Activated naive CD8-positive, alpha-beta T cell treated with anti-CD3 and anti-CD28 coated beads, Interleukin-2, amount 50 U/mL, for 24 hours (primary cell): ENCODE measurements at regions not wholly inside any gene's neighbourhood (a gene's known extent, or its start where the extent isn't known, plus 50 kb on each side); places are given as distances from the start of the nearest gene placed in this dataset.

Experiments
- ATAC-seq: fragments of 150-1000 bp; cut with Tn5 transposase; one replicate; pipeline ENCODE4 v1.10.0; 2021
- DNase-seq: peaks from one replicate; pipeline ENCODE4 v3.0.0; 2021
- H3K27ac Mint-ChIP-seq: one replicate; pipeline ENCODE4 v1.8.0; 2021; ENCODE audit warnings: mild to moderate bottlenecking, mixed read lengths
- H3K27me3 Mint-ChIP-seq: one replicate; pipeline ENCODE4 v1.8.0; 2021; ENCODE audit warnings: mixed read lengths
- H3K36me3 Mint-ChIP-seq: one replicate; pipeline ENCODE4 v1.8.0; 2021; ENCODE audit warnings: low read depth, mixed read lengths
- H3K4me1 Mint-ChIP-seq: one replicate; pipeline ENCODE4 v1.8.0; 2021; ENCODE audit warnings: mixed read lengths
- H3K4me3 Mint-ChIP-seq: one replicate; pipeline ENCODE4 v1.8.0; 2021; ENCODE audit warnings: mild to moderate bottlenecking, moderate library complexity, mixed read lengths
- H3K9me3 Mint-ChIP-seq: one replicate; pipeline ENCODE4 v1.8.0; 2021; ENCODE audit warnings: mixed read lengths

DNA sequence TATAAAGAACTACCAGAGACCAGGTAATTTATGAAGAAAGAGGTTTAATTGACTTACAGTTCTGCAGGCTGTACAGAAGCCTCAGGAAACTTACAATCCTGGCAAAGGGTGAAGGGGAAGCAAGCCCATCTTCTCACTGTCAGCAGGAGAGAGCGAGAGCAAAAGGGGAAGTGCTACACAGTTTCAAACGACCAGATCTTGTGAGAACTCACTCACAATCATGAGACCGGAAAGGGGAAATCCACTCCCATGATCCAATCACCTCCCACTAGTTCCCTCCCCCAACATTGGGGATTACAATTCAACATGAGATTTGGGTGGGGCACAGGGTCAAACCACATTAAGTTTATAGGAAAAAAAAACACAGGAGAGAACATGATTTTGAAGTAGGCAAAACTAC is 222.1 kb upstream of the SHH start:
- H3K9me3 Mint-ChIP-seq, result peaks cover 12% of the 10 kb centered on the region
- no peak for DNase-seq
- no peak overlapping the region for H3K27ac Mint-ChIP-seq
- H3K4me1 Mint-ChIP-seq, result peaks cover 6% of the 10 kb centered on the region
- no peaks in the 10 kb centered on the region for H3K27me3 Mint-ChIP-seq
- no peaks in the 10 kb centered on the region for H3K36me3 Mint-ChIP-seq
- no peak overlapping the region for H3K4me3 Mint-ChIP-seq
- no peak for ATAC-seq

DNA sequence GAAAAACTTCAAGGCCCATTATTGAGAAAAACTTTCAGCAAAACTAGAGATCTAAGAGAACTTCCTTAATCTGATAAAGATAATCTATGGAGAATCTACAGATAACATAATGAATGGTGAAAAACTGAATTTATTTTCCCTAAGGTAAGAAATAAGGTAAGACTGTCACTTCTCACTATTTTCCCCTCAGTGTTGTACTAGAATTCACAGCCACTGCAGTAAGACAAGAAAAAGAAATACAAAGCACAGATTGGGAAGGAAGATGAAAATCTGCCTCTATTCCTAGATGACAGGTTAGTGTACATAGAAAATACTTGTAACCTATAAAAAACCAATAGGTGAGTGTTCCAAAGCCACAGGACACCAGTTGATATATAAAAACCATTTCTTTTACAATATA is 220.7 kb upstream of the SHH start:
- H3K9me3 Mint-ChIP-seq, result peaks cover 12% of the 10 kb centered on the region
- peaks cover 6% of the 10 kb centered on the region for H3K4me1 Mint-ChIP-seq
- no peak overlapping the region for H3K4me3 Mint-ChIP-seq
- DNase-seq (no peak), ATAC-seq (no peak)
- H3K27me3 Mint-ChIP-seq, result no peaks in the 10 kb centered on the region
- no peak overlapping the region for H3K27ac Mint-ChIP-seq
- no peaks in the 10 kb centered on the region for H3K36me3 Mint-ChIP-seq

DNA sequence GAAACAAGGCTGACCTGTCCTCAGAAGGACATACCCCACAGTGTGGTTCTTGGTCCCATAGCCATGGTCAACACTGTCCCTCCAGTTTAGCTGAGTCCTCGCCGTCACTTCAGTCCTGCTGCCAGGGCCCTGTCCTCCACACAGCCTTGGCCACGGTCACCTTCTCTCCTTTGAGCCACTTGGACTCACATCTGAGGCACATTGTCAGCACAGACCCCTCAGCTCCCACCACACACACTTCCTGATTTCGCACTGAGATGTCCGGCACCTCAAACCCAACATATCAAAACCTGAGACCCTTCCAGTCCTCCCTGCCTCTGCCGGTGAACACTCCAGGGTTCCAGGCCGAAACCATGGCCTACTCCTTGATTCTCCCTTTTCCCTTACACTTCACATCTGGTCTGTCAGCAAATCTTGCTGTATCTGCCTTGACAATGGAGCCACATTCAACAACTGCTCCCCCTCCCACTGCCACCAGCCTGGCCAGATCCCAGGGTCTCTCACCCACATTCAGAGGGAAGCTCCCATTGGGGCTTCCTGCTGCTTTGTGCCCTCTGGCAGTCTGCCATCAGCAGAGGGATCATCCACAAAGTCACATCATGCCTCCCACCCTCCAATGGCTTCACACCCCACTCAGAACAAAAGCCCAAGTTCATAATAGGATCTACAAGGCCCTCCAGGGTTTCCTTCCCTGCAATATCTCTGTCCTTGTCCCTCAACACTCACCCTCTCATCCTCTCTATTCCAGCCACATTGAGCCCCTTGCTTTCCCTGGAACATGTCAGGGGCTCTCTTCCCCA is 219.6 kb upstream of the SHH start:
- no peak overlapping the region for H3K4me3 Mint-ChIP-seq
- H3K27ac Mint-ChIP-seq, result no peak overlapping the region
- DNase-seq (no peak), ATAC-seq (no peak)
- H3K36me3 Mint-ChIP-seq, result no peaks in the 10 kb centered on the region
- peaks cover 12% of the 10 kb centered on the region for H3K9me3 Mint-ChIP-seq
- H3K27me3 Mint-ChIP-seq, result no peaks in the 10 kb centered on the region
- peaks cover 6% of the 10 kb centered on the region for H3K4me1 Mint-ChIP-seq

DNA sequence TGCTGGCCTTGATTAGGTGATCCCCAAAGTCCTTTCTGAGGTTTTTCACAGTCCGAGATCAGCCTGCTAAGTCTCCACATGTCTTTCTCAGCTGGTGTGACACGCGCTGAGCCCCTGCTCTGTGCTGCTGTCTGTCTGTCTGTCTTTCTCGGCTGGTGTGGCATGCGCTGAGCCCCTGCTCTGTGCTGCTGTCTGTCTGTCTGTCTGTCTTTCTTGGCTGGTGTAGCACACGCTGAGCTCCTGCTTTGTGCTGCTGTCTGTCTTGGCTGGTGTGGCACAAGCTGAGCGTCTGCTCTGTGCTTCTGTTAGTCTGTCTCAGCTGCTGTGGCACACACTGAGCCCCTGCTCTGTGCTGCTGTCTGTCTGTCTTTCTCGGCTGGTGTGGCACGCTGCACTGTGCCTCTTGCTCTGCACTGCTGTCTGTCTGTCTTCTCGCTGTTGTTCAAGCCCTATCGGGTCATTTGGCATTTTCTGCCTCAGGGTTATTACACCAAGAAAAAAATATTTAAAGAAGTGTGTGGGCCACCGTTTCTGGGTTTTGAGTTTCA is 217.3 kb upstream of the SHH start:
- H3K27me3 Mint-ChIP-seq, result no peaks in the 10 kb centered on the region
- no peak overlapping the region for H3K4me3 Mint-ChIP-seq
- DNase-seq (no peak), ATAC-seq (no peak)
- H3K4me1 Mint-ChIP-seq, result peaks cover 5% of the 10 kb centered on the region
- peaks cover 12% of the 10 kb centered on the region for H3K9me3 Mint-ChIP-seq
- H3K27ac Mint-ChIP-seq, result no peak overlapping the region
- no peaks in the 10 kb centered on the region for H3K36me3 Mint-ChIP-seq

GRCh38 chr7:156028521-156028920 is 216.3 kb upstream of the SHH start:
- H3K4me3 Mint-ChIP-seq, result no peak overlapping the region
- no peaks in the 10 kb centered on the region for H3K4me1 Mint-ChIP-seq
- H3K27ac Mint-ChIP-seq, result no peak overlapping the region
- DNase-seq (no peak), ATAC-seq (no peak)
- H3K9me3 Mint-ChIP-seq, result peaks cover 11% of the 10 kb centered on the region
- no peaks in the 10 kb centered on the region for H3K27me3 Mint-ChIP-seq
- H3K36me3 Mint-ChIP-seq, result no peaks in the 10 kb centered on the region

- Mint-ChIP-seq H3K9me3 (peaks cover 4% of the 10 kb centered on the region), H3K4me3 (no peak overlapping the region), H3K27ac (no peak overlapping the region), H3K4me1 (no peaks in the 10 kb centered on the region), H3K36me3 (no peaks in the 10 kb centered on the region), H3K27me3 (no peaks in the 10 kb centered on the region)
- DNase-seq (no peak), ATAC-seq (no peak)
Observed at GRCh38 chr7:156027821-156028220, 215.6 kb upstream of the SHH start.

DNA sequence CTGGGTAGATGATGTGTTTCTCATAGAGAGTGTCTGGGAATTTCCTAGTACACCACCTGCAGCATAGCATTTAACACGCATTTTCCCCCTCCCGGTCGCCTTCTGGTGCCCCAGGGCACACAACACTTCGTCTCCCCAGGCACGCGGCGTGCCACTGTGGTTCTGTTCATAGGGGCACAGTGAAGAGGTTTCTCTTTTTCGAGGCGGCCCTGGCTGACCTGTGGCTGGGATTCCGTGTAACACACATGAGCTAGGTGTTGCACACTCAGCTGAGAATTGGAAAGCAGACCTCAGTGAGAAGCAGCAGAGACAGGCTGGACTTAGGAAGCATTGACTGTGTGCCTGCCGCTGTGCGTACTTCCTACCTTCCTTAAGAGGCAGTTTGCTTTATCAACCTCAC is 214.3 kb upstream of the SHH start:
- no peaks in the 10 kb centered on the region for H3K27me3 Mint-ChIP-seq
- H3K4me3 Mint-ChIP-seq, result no peak overlapping the region
- DNase-seq, result no peak
- no peaks in the 10 kb centered on the region for H3K36me3 Mint-ChIP-seq
- no peaks in the 10 kb centered on the region for H3K9me3 Mint-ChIP-seq
- H3K27ac Mint-ChIP-seq, result no peak overlapping the region
- H3K4me1 Mint-ChIP-seq, result no peaks in the 10 kb centered on the region
- ATAC-seq, result no peak

DNA sequence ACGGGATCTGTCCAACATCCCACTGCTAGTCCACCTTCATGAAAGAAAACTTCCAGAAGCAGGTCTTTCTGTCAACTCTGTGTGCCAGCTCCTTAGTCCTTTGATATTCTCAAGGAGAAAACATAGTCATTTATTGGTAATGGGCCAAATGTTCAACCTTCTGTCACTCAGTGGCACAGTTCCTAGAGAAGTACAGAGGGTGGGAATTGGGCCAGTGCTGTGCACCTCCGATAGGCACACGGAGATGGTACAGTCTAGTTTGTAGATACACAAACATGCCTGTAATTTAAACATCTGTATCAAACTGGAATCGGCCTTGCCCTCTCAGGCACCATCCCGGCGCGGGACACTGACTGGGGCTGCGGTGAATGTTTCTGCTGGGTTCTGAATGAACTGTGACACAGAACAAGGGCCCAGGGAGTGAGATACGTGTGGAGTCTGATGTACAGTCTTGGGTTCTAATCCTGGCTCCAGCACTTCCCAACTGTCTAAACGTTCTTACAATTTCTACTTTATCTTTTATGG is 213.9 kb upstream of the SHH start:
- Mint-ChIP-seq H3K9me3 (no peaks in the 10 kb centered on the region), H3K27ac (no peak overlapping the region), H3K27me3 (no peaks in the 10 kb centered on the region), H3K4me3 (no peak overlapping the region), H3K4me1 (no peaks in the 10 kb centered on the region), H3K36me3 (no peaks in the 10 kb centered on the region)
- DNase-seq, result no peak
- ATAC-seq, result no peak

DNA sequence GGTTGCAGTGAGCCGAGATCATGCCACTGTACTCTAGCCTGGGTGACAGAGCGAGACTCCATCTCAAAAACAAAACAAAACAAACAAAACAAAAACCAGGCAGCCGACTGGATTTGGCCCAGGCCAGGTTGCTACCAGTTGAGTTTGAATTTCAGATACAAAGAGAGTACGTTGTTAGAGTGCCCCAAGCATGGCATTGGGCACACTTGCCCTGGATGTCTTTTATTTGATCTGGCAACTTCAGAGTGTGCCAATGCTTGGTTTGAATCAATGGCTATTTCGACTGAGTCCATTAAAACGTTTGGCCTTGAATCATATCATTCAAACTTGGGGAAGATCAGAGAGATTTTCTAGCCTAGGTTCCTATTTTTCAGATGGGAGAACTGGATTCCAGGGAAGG is 213.4 kb upstream of the SHH start:
- Mint-ChIP-seq H3K9me3 (no peaks in the 10 kb centered on the region), H3K36me3 (no peaks in the 10 kb centered on the region), H3K4me3 (no peak overlapping the region), H3K27ac (no peak overlapping the region), H3K27me3 (no peaks in the 10 kb centered on the region), H3K4me1 (peaks cover 3% of the 10 kb centered on the region)
- no peak for DNase-seq
- ATAC-seq, result no peak

- Mint-ChIP-seq H3K27me3 (no peaks in the 10 kb centered on the region), H3K36me3 (peaks cover 2% of the 10 kb centered on the region), H3K4me3 (no peak overlapping the region), H3K27ac (no peak overlapping the region), H3K4me1 (peaks cover 16% of the 10 kb centered on the region), H3K9me3 (no peaks in the 10 kb centered on the region)
- DNase-seq, result no peak
- no peak for ATAC-seq
Observed at GRCh38 chr7:156024201-156024600, 211.9 kb upstream of the SHH start.

DNA sequence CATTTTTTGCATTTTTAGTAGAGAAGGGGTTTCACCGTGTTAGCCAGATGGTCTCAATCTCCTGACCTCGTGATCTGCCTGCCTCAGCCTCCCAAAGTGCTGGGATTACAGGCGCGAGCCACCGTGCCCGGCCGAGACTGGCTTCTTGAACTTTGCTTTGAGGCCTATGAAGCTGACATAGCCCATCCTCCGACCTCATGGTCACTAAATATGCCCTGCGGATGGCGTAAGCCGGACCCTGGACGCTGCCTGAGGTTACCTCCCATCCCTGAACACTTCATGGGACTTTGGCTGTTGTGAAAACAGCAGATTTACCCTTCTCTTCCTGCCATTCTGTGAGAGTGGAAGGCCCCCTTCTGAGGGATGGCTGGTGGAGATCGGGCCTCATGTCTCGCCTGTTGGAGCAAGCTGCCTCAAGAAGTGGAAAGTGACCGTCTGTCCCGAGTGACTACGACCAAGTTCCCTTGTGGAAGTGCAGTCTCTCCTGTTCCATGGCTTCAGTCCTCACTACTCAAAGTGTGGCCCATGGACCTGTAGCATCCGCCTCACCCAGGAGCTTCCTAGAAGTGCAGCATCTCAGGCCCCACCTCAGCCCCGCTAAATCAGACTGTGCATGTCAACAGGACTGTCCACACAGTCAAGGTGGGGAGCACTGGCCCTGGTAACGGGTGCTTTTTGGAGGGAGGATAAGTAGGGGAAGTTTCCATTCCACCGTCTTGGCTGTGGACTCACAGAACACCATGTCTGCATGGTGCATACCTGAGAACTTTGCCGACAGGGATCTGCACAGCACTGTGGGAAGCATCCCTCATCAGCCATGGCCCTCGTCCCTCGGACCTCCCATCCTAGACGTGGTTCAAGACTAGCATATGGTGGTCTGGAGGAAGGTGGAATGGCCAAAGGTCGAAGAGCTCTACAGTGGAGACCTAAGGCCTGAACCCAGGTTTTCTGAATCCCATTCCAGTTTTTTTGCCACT is 210.5 kb upstream of the SHH start:
- H3K4me1 Mint-ChIP-seq, result peaks cover 16% of the 10 kb centered on the region
- no peak overlapping the region for H3K4me3 Mint-ChIP-seq
- H3K36me3 Mint-ChIP-seq, result peaks cover 2% of the 10 kb centered on the region
- peaks cover 2% of the 10 kb centered on the region for H3K27me3 Mint-ChIP-seq
- no peak for DNase-seq
- ATAC-seq, result no peak
- H3K9me3 Mint-ChIP-seq, result no peaks in the 10 kb centered on the region
- H3K27ac Mint-ChIP-seq, result no peak overlapping the region

GRCh38 chr7:156021471-156021870 is 209.2 kb upstream of the SHH start:
- H3K9me3 Mint-ChIP-seq, result no peaks in the 10 kb centered on the region
- DNase-seq, result no peak
- no peak for ATAC-seq
- peaks cover 2% of the 10 kb centered on the region for H3K36me3 Mint-ChIP-seq
- peaks cover 16% of the 10 kb centered on the region for H3K4me1 Mint-ChIP-seq
- no peak overlapping the region for H3K27ac Mint-ChIP-seq
- peaks cover 2% of the 10 kb centered on the region for H3K27me3 Mint-ChIP-seq
- no peak overlapping the region for H3K4me3 Mint-ChIP-seq

- no peak for ATAC-seq
- peaks cover 2% of the 10 kb centered on the region for H3K36me3 Mint-ChIP-seq
- peaks cover 2% of the 10 kb centered on the region for H3K27me3 Mint-ChIP-seq
- peaks cover 16% of the 10 kb centered on the region for H3K4me1 Mint-ChIP-seq
- no peak overlapping the region for H3K27ac Mint-ChIP-seq
- no peak for DNase-seq
- H3K9me3 Mint-ChIP-seq, result no peaks in the 10 kb centered on the region
- no peak overlapping the region for H3K4me3 Mint-ChIP-seq
Observed at GRCh38 chr7:156020566-156020965, 208.3 kb upstream of the SHH start.

- Mint-ChIP-seq H3K36me3 (peaks cover 2% of the 10 kb centered on the region), H3K4me3 (no peak overlapping the region), H3K4me1 (peaks cover 16% of the 10 kb centered on the region), H3K27ac (no peak overlapping the region), H3K27me3 (peaks cover 2% of the 10 kb centered on the region), H3K9me3 (no peaks in the 10 kb centered on the region)
- DNase-seq (no peak), ATAC-seq (peak; percentile 62)
Observed at GRCh38 chr7:156019776-156020565, 207.7 kb upstream of the SHH start.
